Heart left ventricle (tissue), 16 donors: ENCODE measurements at regions not wholly inside any gene's neighbourhood (a gene's known extent, or its start where the extent isn't known, plus 50 kb on each side); places are given as distances from the start of the nearest gene placed in this dataset.

Source experiments
- ATAC-seq, 4 donors: fragments of 200-7000 bp; cut with Tn5 transposase; one replicate each; pipeline ENCODE4 v1.9.1; 2020 to 2022; ENCODE audit warnings: moderate library complexity in 4 of 4, mild to moderate bottlenecking in 3 of 4, moderate number of reproducible peaks in 1 of 4
- DNase-seq, 5 donors: peaks; one replicate each; pipeline ENCODE4 v3.0.0-alpha.2; 2020
- H3K27ac ChIP-seq, 12 donors: fragments of 200-600 bp; sonication (generic) in 4 of 12; one replicate each; pipeline versions ENCODE4 v1.5.0 to v1.8.0; 2016 to 2022; ENCODE audit warnings: mild to moderate bottlenecking in 2 of 12
- H3K27me3 ChIP-seq, 9 donors: fragments of 200-600 bp; sonication (generic) in 2 of 9; one replicate each; pipeline versions ENCODE4 v1.5.1 to v1.8.0; 2016 to 2022; ENCODE audit warnings: mild to moderate bottlenecking in 3 of 9
- H3K36me3 ChIP-seq, 9 donors: fragments of 200-600 bp; sonication (generic) in 2 of 9; one replicate each; pipeline versions ENCODE4 v1.5.0 to v1.8.0; 2018 to 2022; ENCODE audit warnings: mild to moderate bottlenecking in 2 of 9
- H3K4me1 ChIP-seq, 12 donors: fragments of 200-600 bp; sonication (generic) in 4 of 12; one replicate each; pipeline versions ENCODE4 v1.5.0 to v1.8.0; 2016 to 2022; ENCODE audit warnings: mild to moderate bottlenecking in 3 of 12
- H3K4me3 ChIP-seq, 12 donors: fragments of 200-600 bp; sonication (generic) in 4 of 12; one replicate each; pipeline versions ENCODE4 v1.5.0 to v1.8.0; 2017 to 2022; ENCODE audit warnings: mild to moderate bottlenecking in 9 of 12, moderate library complexity in 4 of 12
- H3K9me3 ChIP-seq, 12 donors: fragments of 200-600 bp; sonication (generic) in 4 of 12; one replicate each; pipeline versions ENCODE4 v1.5.0 to v1.8.0; 2016 to 2022; ENCODE audit warnings: mild to moderate bottlenecking in 1 of 12
- CTCF ChIP-seq, 12 donors: fragments of 200-600 bp; sonication (generic) in 4 of 12; IDR thresholded peaks; one replicate each; pipeline versions ENCODE4 v1.5.0 to v1.8.0; 2018 to 2022; ENCODE audit warnings: antibody characterized with exemption in 12 of 12, mild to moderate bottlenecking in 5 of 12
- POLR2A ChIP-seq, 2 donors: fragments of 450-650 bp; IDR thresholded peaks; one replicate each; pipeline ENCODE4 v1.6.1; 2017; ENCODE audit warnings: antibody characterized with exemption in 2 of 2, mild to moderate bottlenecking in 2 of 2, moderate library complexity in 2 of 2
- WGBS, 4 donors: extraction: QIAGEN DNeasy Blood & Tissue Kit in 2 of 4; methylation state at CpG; one replicate each; pipeline versions ENCODE4 v1.1.5 to v1.1.7; 2013 to 2018; 5-methylcytosine and 5-hydroxymethylcytosine counted together
- intact Hi-C, 10 donors: fragments of 100-400 bp; cut with DNase I; formaldehyde crosslinking; loops; one replicate each; pipeline versions ENCODE4 v1.11.1 to v1.14.2; 2022
- donor health status: ischemic (EF 13 %, LVEDD 7.1; RV severe dilation, severe dysfunction).
- donor health status: healthy with polysubstance abuse.
- donor health status: DM: no; HTN: yes; CAD: no.
- donor health status: DM: no; HTN: no; CAD: no.
- donor health status: ischemic (EF 25% LVEDD 6.9; RV normal size, moderate dysfunction).
- donor health status: ischemic (EF 25% LVEDD 5.7; RV mildly dilated, moderate dysfunction).
- donor health status: healthy.
- donor health status: DM: yes; HTN: yes; CAD: no.
- donor health status: ischemic (EF 35%, LVEDD 5.7; RV mildly dilated, moderate dysfunction).
- donor health status: nonischemic (EF 11% LVEDD 7.7; RV severe dilation, severe dysfunction).
- donor health status: DM: yes; HTN: yes; CAD: no.
- donor health status: PGD.
- donor health status: ischemic (EF 29% LVEDD 5.4; RV normal size, mild dysfunction).
- donor health status: nonischemic (EF 23%, LVEDD 6.1; RV moderate dilation, normal function).

GRCh38 chr14:38022775-38023174 is 184.9 kb upstream of the SSTR1 start:
- intact Hi-C loops: no loop called here

GRCh38 chr14:38038171-38038570 is 169.5 kb upstream of the SSTR1 start:
- WGBS, 4 donors: 83 to 91% (median 86%) methylated on average over 3 of the region's 3 CpGs
- no peak for ATAC-seq
- TF ChIP-seq POLR2A (IDR thresholded peaks at IDR 0.05): no peak
- TF ChIP-seq CTCF (IDR thresholded peaks at IDR 0.05): no peak

More at GRCh38 chr14:38022775-38023174, 184.9 kb upstream of the SSTR1 start:
- no peaks in the 10 kb centered on the region for H3K4me1 ChIP-seq
- no peak for DNase-seq
- H3K9me3 ChIP-seq: peaks cover 0 to 26% (median 15%) of the 10 kb centered on the region in 12 donors
- no peak overlapping the region for H3K27ac ChIP-seq
- H3K27me3 ChIP-seq: no peaks in the 10 kb centered on the region
- TF ChIP-seq CTCF (IDR thresholded peaks at IDR 0.05) (no peak), POLR2A (IDR thresholded peaks at IDR 0.05) (no peak)
- 58 to 78% (median 70%) methylated on average over 3 of the region's 3 CpGs for WGBS, 4 donors
- H3K4me3 ChIP-seq: no peak overlapping the region
- no peak for ATAC-seq
- H3K36me3 ChIP-seq: no peaks in the 10 kb centered on the region

GRCh38 chr14:38038986-38039385 is 168.7 kb upstream of the SSTR1 start:
- TF ChIP-seq CTCF (IDR thresholded peaks at IDR 0.05): no peak
- TF ChIP-seq POLR2A (IDR thresholded peaks at IDR 0.05): no peak
- no peaks in the 10 kb centered on the region for H3K27me3 ChIP-seq
- ATAC-seq (no peak), DNase-seq (no peak)
- intact Hi-C loops: no loop called here
- no peaks in the 10 kb centered on the region for H3K4me1 ChIP-seq
- H3K36me3 ChIP-seq: no peaks in the 10 kb centered on the region
- 68 to 76% (median 70%) methylated on average over 5 of the region's 5 CpGs for WGBS, 4 donors
- H3K27ac ChIP-seq: no peak overlapping the region
- H3K4me3 ChIP-seq: no peak overlapping the region
- no peaks in the 10 kb centered on the region for H3K9me3 ChIP-seq

More at GRCh38 chr14:38038171-38038570, 169.5 kb upstream of the SSTR1 start:
- intact Hi-C loops: no loop called here
- Histone ChIP-seq H3K4me1 (no peaks in the 10 kb centered on the region), H3K4me3 (no peak overlapping the region), H3K27ac (no peak overlapping the region), H3K36me3 (no peaks in the 10 kb centered on the region), H3K27me3 (no peaks in the 10 kb centered on the region), H3K9me3 (no peaks in the 10 kb centered on the region)
- no peak for DNase-seq

- Histone ChIP-seq H3K9me3 (no peaks in the 10 kb centered on the region), H3K27me3 (no peaks in the 10 kb centered on the region), H3K27ac (no peak overlapping the region), H3K4me1 (no peaks in the 10 kb centered on the region), H3K36me3 (no peaks in the 10 kb centered on the region), H3K4me3 (no peak overlapping the region)
- intact Hi-C loops: no loop called here
- 46 to 78% (median 70%) methylated on average over 2 of the region's 2 CpGs for WGBS, 4 donors
- ATAC-seq (no peak), DNase-seq (no peak)
- TF ChIP-seq CTCF (IDR thresholded peaks at IDR 0.05): no peak
- no peak for TF ChIP-seq POLR2A (IDR thresholded peaks at IDR 0.05)
These were observed 168.2 kb upstream of the SSTR1 start for GRCh38 chr14:38039496-38039895.
